GM18858 (cell line): ENCODE measurements at regions not wholly inside any gene's neighbourhood (a gene's known extent, or its start where the extent isn't known, plus 50 kb on each side); places are given as distances from the start of the nearest gene placed in this dataset.

ENCODE experiments used
- ATAC-seq: cut with Tn5 transposase; IDR thresholded peaks from one replicate; pipeline ENCODE4 v1.9.1; 2021; ENCODE audit not compliant: unreplicated experiment

DNA sequence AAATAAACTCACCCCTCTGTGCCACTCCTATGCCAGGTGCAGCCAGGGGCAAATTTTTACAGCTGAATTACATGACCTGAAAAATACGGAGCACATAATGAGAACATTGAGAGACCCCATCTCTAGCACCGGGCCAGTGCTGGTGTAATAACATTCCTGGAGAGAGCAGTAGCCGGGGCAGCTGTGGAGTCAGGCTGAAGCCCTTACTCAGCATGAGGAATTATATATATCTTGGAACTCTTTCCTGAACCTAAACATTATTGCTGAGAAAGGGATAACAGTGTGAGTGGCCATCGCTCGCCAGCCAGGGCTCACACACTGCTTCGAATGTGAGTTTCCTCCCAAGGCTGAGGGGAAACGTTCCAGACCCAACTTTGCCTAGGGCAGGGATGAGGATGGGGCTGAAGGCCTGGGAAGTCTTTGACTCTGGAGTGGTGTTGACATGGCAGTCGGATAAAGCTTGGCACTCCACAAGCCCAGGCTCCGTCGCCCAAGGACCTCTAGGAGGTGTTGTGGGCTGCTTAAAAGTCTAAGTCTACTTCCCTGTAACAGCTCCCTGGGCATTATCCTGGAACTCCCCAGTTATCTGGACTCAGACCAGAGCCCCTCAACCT is 269.8 kb downstream of the CDC5L start:
- no peak for ATAC-seq

DNA sequence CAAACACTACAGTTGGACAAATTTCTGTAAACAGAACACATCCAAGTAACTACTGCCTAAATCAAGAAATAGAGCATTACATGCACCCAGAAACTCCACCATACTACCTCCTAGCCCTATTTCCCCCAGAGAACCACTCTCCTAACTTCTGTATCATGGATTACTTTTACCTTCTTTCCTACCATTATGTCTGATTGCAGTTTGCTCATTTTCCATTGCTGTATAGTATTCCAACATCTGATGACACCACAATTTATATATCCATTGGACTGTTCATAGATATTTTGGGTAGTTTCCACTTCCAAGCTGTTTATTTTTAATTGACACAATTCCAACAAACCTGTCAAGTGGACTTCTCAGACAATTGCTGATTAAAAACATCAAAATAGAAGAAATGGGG is 271.1 kb downstream of the CDC5L start:
- ATAC-seq, result no peak

DNA sequence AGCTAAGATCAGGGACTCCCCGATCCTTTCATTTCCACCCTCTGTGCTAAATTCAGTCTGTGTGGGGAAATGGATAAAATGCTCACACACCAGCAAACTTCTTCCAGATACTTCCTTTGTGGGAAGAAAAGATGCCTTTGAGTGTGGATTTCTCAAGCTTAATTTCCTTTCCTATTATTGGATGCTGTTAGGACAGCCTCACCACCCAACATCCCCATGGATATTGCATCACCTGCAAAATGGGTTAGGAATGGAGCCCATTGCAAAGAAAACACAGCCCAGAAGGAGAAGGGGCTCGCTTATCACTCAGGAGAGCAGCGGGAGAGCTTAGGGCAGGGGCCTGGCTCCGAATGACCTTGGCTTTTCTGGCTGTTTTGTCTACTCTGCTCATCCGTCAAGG is 272.2 kb downstream of the CDC5L start:
- no peak for ATAC-seq

DNA sequence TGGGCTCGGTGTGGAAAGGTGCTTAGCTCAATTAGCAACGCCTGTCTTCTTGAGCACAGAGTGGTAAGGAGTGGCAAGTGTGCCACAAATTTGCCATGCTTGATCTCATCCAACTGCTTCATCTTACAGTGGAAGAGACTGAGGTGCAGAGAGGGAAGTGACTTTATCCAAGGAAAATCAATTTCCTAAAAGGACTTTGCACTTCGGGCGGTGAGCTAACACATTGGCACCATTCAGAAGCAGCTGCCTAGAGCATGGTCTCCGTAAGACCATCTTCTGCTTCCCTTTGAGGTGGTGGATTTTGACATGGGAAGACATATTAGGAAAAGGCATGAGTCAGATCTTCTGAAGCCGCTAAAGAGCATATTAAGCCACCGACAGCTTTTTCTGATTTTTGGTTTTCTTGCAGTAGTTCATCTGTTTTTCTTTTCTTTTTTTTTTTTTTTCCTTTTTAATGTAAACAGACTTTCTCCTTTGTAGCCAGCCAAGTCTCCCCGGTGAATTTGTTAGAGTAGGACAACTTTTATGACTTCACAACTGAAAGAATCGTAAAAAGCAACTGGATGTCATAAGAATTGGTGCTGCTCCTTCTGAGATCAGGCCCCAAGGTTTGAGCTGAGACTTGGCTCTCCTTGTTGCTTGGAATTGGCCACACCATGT is 273.2 kb downstream of the CDC5L start:
- no peak for ATAC-seq

DNA sequence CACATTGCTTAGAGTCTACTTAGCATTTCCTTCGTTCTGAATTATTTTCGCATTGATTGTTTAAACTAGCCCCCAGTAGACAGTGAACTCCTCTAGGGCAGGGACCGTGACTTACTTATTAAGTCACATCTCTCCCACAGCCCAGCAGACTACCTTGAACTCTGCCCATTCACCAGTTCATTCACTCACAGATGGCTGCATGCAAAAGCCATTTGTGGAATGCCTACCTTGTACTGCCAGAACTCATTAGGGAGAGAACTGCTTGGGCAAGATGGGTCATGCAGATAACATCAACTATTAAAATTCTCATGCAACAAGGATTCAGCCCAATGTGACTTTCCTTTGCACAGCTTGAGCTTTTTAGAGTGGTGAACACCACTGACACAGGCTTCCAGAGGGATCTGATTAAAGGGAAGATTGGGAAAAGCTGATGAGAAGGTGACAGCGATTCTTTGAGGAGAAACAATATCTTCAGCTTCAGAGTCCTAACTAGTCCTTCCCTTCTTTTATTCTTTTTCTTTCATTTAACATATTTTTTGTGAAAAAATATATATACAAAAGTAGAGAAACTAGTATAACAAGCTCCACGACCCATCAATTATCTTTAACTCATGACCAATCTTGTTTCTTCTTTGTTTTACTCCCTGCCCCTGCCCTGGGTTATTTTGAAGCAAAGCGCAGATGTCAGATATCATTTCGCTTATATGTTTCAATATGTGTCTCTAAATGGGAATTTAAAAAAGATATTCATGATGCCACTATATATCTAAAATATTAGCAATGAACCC is 273.9 kb downstream of the CDC5L start:
- no peak for ATAC-seq

- ATAC-seq, result no peak
Measured at GRCh38 chr6:44662461-44663121, 275.1 kb downstream of the CDC5L start.

DNA sequence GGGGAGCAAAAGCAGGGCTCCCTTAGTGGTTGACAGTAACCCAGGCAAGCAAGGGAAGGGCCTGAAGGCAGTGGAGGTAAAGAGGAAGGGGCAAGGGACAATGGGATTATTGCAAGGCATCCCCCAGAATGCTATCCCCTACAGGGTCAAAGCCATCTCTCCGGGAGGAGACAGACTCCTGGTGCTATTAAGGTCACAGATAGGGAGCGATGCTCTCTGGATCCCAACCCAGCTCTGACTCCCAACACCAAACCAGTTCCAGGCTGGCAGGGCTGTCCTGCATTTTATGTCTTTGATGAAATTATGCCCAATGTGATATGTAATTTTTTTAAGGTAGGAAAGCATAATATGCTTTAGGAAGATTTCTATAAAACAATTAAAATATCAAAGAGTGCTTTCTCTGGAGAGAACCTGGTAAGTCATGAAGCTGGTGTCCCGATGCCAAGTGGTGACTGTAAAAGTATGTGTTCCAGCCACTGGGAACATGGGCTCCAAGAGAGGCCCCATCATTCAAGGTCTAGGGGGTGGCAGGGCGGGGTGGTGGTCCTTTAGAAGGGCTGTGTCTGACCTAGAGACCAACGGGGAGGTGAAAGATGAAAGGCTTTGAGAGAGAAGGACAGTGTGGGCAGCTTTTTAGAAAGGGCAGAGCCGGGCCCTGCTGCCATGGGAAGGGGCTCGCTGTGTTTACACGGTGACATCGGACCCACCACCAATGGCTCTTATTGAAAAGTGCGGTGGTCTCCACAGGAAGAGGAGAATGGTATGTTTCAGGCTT is 276.5 kb downstream of the CDC5L start:
- no peak for ATAC-seq

- ATAC-seq, result no peak
Measured at GRCh38 chr6:44664716-44665115, 277.2 kb downstream of the CDC5L start.

GRCh38 chr6:44665143-44665542 is 277.6 kb downstream of the CDC5L start:
- no peak for ATAC-seq

DNA sequence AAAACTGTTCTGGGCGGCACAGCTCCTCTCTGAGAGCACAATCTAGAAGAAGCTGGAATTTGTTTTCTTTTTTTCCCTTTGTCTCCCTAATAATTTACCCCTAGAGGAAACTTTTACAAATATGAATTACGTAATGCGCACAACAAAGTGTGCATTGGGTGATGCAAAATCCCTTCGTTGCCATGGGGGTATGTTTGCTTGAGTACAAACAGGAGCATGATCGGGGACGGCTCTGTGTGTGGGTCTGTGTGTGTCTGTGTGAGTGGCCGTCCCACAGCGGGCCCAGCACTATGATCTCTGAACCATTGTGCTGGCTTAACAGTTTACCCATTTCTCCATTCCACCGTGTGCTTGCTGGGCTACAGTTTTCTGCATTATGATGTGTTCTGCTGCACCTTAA is 278.2 kb downstream of the CDC5L start:
- no peak for ATAC-seq

DNA sequence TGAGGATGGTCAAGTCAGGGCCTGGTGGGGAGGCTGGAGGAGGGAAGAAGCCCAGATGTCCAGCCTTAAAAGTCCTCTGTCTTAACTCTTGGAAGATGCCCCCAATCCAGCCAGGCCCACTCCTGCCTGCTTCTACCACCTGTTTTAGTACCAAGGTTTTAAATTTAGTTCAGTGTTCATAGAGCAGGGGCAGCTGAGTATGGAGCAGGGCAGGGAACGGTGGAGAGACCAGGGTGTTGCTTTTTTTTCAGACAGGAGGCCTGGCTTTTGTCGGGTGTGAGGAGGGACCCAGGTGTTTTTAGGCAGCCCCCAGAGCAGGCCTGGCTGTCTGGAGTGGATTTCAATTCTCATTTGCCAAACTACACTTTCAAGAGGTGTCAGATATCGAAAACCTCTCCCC is 278.8 kb downstream of the CDC5L start:
- ATAC-seq, result no peak

DNA sequence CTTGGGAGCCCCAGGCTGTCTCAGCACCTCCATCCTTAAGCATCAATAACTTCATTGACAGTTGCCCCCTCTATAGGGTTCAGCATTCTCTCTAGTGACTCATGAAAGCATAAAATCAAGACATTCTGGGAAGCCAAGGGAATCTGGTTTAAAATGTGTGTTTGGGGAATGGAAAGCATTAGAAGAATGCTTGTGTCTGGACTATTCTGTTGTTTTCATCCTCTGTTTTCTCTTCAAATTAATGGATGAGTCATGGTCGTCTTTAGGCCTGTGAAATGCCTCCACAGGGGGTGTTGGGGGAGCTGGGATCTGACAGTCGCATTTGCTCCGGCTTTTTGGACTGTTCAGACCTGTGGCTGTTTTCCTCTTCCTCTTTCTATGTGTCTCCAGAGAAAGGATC is 279.7 kb downstream of the CDC5L start:
- ATAC-seq, result no peak

DNA sequence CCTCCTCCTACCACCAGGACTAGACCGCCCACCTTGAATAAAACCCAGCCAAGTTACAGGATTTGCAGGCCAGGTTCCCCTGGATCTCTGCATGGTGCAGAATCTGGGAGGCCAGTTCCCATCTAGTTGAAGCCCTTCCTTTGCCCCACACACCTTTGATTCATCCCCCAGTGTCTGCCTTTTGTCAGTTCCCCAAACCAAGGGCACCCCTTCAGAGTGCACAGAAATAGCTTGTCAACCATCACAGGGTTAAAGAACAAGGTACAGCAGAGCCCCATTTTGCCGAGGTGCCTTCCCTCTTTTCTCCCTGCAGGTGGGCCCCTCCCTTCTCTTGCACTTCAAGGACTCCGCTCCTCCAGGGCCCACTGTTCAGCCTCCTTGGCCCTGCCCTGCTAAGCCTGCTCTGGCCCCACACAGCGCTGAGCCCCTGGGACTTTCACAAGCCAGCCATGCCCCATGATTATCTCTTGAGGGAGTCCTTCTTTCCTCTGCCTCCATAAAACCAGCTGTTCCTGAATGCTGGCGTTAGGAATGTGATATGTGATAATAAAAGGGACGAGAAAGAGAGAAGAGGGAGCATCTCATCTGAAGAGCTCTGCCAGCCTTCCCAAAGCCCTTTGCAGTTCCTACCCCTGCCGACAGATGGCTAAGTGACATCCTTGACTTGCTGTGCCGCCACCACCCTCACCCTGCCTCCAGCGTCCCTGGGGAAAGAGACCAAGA is 280.3 kb downstream of the CDC5L start:
- no peak for ATAC-seq

- no peak for ATAC-seq
Measured at GRCh38 chr6:44668391-44668930, 281.0 kb downstream of the CDC5L start.

- no peak for ATAC-seq
Measured at GRCh38 chr6:44668976-44669934, 281.7 kb downstream of the CDC5L start.

GRCh38 chr6:44670146-44670545 is 282.6 kb downstream of the CDC5L start:
- no peak for ATAC-seq

GRCh38 chr6:44671333-44671732 is 283.8 kb downstream of the CDC5L start:
- ATAC-seq, result no peak

GRCh38 chr6:44672086-44672485 is 284.6 kb downstream of the CDC5L start:
- no peak for ATAC-seq

GRCh38 chr6:44672841-44673240 is 285.3 kb downstream of the CDC5L start:
- ATAC-seq, result no peak
